GM21390 (cell line): ENCODE measurements at regions not wholly inside any gene's neighbourhood (a gene's known extent, or its start where the extent isn't known, plus 50 kb on each side); places are given as distances from the start of the nearest gene placed in this dataset.

ENCODE experiments used
- ATAC-seq: cut with Tn5 transposase; IDR thresholded peaks from one replicate; pipeline ENCODE4 v1.9.1; 2021; ENCODE audit not compliant: unreplicated experiment

DNA sequence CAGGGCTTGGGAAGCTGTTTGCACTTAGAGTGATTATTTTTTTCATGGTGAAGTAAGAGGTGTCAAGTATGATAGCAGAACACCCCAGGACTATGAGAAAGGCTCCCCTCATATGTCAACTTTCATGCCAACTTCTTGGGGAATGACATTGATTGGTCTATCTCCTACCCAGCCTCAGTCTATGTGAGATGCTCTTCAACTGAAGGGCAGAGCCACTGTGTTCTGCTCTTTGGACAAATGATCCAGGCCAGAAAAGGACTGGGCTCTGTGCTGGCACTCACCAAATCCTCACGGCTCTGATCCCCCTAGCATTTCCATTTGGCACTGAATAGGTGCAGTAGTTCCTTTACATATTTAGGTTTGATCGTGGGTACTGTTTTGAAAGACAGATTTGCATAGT, 151.1 kb downstream of the DMRT2 start:
- no peak for ATAC-seq

DNA sequence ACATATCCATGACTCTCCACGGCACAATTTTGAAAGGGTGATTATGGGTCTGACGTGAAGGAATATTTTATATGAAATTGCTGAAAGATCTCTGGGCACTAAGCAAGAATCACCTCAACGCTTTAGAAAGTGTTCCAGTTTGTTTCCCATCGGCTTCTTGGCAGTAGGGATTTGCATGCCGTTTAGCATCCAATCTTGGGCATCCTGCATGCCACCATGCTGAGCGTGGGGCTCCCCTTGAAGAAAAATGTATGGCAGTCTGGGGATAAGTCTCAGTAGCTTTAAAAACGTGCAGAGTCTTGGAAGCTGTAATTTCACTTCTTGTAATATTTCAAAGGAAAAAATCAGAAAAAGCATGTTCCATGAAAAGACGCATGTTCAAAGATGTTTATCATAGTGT, 151.7 kb downstream of the DMRT2 start:
- ATAC-seq: no peak

GRCh38 chr9:1202512-1203280, 152.5 kb downstream of the DMRT2 start:
- no peak for ATAC-seq

GRCh38 chr9:1207686-1208085, 157.5 kb downstream of the DMRT2 start:
- no peak for ATAC-seq

DNA sequence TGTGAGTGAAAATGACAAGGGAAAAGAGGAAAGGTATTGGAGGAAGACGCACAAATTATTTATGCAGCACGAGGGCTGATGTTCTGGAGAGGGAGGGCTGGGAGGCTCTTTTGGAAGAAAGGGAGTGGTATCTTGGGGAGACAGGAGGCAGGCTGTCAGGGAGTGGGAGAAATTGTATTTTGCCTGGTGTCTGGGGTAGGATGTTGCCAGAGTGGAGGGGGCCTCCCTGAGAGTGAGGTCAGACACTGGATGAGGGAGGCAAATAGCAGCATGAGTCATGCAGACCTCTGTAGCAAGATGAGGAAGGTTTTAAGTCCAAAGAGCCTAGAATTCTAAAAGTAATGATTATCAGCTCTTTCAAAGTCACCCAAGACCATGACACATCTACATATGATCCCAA, 158.0 kb downstream of the DMRT2 start:
- no peak for ATAC-seq

DNA sequence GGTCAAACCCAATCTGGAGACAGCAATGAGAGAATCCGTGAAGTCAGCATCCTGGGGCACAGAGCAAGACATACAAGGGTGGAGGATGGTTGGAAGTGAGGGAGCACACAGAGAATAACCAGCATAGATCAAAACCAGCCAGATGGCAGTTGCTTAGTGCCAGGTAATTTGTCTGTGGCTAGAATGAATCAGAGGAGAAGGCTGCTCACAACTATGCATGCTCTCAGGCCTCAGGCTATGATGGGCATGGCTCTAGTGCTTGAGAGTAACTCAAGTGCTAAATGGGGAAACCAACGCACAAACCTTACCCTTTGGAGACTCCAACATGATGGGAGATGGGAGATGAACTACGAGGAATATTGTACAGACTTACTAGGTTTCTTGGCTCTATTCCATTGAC, 160.8 kb downstream of the DMRT2 start:
- ATAC-seq: no peak

DNA sequence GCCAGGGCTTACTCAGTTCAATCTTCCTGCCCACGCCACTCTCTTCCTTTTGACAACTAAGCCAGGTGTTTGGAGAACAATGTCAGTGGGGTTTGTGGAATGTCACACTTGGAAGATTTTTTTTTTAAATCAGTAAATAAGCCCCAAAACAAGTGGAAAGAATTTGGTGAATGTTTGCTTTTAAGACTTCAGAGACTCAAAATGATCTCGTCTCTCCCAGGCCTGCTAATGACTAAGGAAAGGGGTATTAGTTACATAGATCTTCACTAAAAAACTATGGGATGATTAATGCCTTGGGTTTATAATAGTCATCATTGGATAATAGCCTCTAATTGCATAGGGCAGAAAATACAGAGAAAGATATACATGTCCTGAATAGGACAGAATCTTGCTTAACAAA, 166.4 kb downstream of the DMRT2 start:
- ATAC-seq: no peak

- ATAC-seq: no peak
Measured at GRCh38 chr9:1217076-1217475, 166.9 kb downstream of the DMRT2 start.

DNA sequence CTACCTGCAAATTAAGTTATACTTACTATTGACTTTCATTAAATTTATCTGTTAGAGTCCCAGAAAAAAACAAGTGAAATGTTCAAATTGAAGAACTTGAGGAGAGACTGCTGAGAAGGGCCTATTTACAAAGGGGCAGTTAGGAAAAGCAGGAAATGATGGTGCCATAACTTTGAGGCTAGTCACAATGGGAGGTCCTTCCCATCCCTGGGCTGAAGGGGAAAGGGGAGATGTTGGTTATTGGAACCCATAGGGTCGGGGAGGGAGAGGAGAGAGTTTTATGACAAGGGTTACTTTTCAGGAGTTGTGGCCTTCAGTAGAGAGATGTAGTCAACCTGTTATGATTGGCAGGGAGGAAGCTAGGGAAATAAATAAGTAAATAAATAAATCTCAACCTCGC, 169.1 kb downstream of the DMRT2 start:
- no peak for ATAC-seq

DNA sequence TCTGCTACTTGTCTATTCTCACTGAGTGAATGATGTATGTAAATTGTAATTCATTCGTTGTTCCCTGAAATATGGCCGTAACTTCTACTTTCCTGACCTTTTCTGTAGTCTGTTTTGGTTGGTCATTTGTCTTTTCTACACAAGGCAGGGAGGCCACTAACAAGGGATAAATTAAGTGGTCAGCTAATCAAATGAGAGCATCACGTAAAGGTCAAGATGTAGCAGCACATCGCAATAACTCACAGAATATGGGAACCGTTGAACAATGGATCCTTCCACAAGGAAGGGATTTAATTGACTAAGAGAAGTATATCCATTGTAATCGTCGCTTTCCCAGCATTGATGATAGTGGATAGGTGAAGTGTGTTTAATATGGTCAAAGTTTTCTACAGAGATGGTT, 171.1 kb downstream of the DMRT2 start:
- no peak for ATAC-seq

DNA sequence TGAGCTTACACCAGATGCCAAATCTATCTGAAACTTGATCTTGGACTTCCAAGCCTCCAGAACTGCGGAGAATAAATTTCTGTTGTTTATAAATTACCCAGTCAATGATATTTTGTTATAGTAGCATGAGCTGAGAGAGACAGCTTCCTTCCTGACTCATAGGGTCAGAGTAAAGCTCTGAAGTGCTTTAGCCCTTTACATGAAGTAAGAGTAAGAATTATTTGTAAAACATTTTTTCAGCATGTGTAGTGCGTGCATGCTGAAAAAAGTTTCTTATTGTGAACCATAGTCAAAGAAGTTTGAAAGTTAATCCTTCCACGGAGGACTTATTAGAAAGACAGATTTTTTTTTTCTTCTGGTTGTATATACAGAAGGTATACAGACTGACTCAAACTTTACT, 172.4 kb downstream of the DMRT2 start:
- ATAC-seq: no peak

GRCh38 chr9:1231998-1232919, 182.1 kb downstream of the DMRT2 start:
- peak; percentile 57 for ATAC-seq

DNA sequence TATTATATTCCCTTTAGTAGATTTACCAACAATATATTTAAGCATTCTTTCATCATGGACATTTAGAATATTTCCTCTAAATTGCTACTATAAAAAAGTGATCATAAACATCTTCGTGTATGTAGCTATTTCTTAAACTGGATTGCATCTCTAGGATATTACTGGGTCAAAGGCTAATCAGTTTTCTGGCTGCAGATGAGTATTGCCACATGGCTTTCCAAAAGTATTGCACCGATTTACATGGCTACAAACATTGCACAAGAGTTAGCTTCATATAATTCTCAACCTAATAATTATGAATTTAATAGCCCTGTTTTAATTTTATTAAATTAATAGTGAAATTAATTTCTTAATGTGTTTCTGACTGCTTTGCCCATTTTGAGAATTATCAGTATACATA, 183.4 kb downstream of the DMRT2 start:
- ATAC-seq: no peak

DNA sequence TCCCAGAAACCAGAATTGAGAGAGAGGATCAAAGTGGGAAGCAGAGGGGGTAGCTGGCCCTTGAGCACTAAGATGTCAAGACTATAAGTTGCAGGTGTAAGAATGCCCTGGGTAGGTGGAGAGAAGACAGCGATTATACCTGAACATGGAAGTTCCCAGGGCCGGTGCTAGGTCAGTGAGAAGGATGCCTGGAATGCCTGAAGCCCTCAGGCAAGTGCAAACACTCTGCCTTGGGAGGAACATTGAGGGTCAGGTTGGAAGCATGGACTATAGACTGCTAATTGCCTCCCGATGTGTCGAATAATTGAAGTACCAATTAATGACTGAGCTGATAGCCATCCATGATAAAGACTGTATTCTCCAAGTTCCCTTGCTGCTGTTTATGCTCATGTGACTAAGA, 185.5 kb downstream of the DMRT2 start:
- no peak for ATAC-seq

DNA sequence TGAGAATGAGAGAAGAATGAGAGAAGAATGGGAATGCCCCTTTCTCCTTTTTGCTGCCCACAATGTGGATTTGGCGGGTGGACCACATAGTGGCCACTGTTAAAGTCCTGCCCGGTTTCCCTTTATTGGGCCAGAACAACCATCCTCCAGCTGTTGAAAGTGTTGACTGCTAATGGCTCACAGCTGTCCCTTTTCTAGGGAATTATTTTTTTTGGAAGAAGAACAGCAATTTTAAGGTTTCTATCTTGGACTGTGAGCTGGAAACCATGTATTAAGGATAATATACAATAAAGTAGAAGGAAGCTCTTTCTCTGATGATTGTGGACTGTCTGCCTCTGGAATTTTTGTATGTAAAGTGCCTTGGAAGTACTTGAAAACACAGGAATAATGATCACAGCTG, 185.9 kb downstream of the DMRT2 start:
- ATAC-seq: no peak

DNA sequence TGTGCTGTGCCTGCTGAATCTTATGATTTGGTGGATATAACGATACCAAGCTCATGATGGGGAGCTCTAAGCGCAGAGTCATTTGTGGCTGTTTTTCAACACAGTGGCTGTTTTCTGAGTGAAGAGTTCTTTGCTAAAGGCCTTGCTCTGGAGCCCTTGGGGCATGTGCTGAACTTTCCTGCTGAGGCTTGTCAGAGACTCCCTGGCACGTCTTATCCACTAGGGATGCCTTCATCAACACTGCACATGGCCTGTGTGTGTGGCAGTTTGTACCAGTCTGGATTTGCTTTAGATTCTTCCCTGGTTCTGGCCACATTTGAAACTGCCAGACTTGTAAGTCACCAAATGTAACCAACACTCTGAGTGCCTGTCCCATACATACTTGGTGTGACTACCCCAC, 188.2 kb downstream of the DMRT2 start:
- ATAC-seq: no peak

DNA sequence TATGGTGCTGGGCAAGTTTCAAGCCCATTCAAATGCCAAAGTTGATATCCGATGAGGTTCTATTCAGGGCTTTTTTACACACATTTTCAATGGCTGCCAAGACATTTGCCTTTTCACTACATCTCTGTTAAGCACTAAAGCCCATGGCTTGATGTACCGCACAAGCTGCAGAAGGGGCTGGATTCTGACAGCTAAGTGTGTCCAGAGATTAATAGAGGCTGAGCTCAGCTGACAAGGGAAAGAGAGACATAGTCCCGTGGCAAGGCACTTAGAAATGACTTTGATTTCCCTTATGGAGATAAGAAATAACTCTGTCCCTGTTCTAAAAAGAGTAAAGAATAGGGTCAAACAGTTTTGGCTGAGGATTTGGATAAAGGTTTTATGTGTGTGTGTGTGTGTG, 198.6 kb downstream of the DMRT2 start:
- ATAC-seq: no peak

- ATAC-seq: no peak
Measured at GRCh38 chr9:1253064-1253979, 203.2 kb downstream of the DMRT2 start.

DNA sequence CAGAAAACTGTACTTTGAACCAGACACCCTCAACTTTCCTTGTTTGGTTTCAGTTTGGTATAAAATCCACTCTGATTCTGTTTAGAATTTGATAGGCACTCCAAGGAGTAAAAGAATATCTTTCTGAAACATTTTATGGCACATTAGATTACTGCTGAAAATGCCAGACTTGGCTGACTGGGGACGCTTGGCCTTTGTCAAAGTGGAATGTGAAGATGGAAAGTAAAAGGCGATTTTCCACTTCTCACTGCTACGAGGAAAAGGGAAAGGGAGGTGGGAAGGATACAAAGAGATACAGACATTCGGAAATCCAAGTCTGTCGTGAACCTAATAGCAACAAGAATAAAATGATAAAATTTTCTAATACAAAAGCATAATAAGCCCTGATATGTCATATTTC, 203.9 kb downstream of the DMRT2 start:
- no peak for ATAC-seq

DNA sequence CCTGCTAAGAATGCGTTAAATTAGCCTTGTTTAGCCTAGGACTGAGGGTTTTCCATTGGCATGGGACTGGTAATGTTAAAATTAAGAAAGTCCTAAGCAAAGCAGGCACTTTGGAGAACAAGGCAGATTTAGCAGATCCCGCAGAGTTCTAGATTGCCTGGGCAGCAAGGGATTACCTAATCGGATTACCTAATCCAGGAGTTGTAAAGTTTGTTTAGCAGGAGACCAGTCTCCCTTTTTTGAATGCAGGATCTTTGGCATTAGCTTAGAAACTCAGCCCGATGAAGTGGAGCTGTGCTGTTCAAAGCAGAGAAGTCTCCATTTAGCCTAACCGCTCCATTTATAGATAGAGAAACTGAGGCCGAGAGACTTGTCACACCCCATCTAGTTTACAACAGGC, 206.0 kb downstream of the DMRT2 start:
- ATAC-seq: no peak

- ATAC-seq: no peak
Measured at GRCh38 chr9:1261266-1261665, 211.1 kb downstream of the DMRT2 start.
